ENCODE measurements at regions not wholly inside any gene's neighbourhood (a gene's known extent, or its start where the extent isn't known, plus 50 kb on each side); places are given as distances from the start of the nearest gene placed in this dataset.

GRCh38 chr6:2439082-2439481, 193.7 kb upstream of the GMDS start:
- Histone ChIP-seq H4K20me1 (ENCODE audit: low read length) (no peaks in the 10 kb centered on the region), H3K4me1 (ENCODE audit: insufficient read depth, low read length) (peaks cover 27% of the 10 kb centered on the region), H2AFZ (ENCODE audit: low read length) (no peak overlapping the region), H3K27me3 (ENCODE audit: low read length) (no peaks in the 10 kb centered on the region), H3K4me3 (ENCODE audit: low read length) (no peak overlapping the region), H3K27ac (ENCODE audit: low read length) (no peak overlapping the region), H3F3A (ENCODE audit: low read length, unreplicated experiment) (no peaks in the 10 kb centered on the region), H3K36me3 (ENCODE audit: low read depth, low read length) (no peaks in the 10 kb centered on the region), H3K9ac (ENCODE audit: low read length) (no peak overlapping the region), H3K9me3 (ENCODE audit: low read length) (no peaks in the 10 kb centered on the region), H3K9me2 (replicated peaks; ENCODE audit: low read length) (no peaks in the 10 kb centered on the region), H3K4me2 (ENCODE audit: low read length) (no peak overlapping the region), H3K79me2 (ENCODE audit: low read length) (no peaks in the 10 kb centered on the region)
- intact Hi-C loops (cut with micrococcal nuclease) = no loop called here
- ATAC-seq (no peak), DNase-seq (no peak)
- CTCF ChIA-PET = no interaction called here
- POLR2A ChIA-PET (ENCODE audit: unreplicated experiment) = no interaction called here
- TF ChIP-seq EZH2 (IDR thresholded peaks at IDR 0.05; ENCODE audit: low read length, unreplicated experiment) = no peak
- no peak for TF ChIP-seq EZH2phosphoT487 (IDR thresholded peaks at IDR 0.05; ENCODE audit: borderline replicate concordance, low read length)
- TF ChIP-seq CTCF (conservative IDR thresholded peaks at IDR 0.05; ENCODE audit: low read depth, low read length) = no peak
- no TSS peak for BruUV-seq (replicated peaks)

- POLR2A ChIA-PET (ENCODE audit: unreplicated experiment) = no interaction called here
- Histone ChIP-seq H3K36me3 (ENCODE audit: low read depth, low read length) (no peaks in the 10 kb centered on the region), H3K4me3 (ENCODE audit: low read length) (no peak overlapping the region), H4K20me1 (ENCODE audit: low read length) (no peaks in the 10 kb centered on the region), H3K9me3 (ENCODE audit: low read length) (no peaks in the 10 kb centered on the region), H3K79me2 (ENCODE audit: low read length) (no peaks in the 10 kb centered on the region), H2AFZ (ENCODE audit: low read length) (no peak overlapping the region), H3F3A (ENCODE audit: low read length, unreplicated experiment) (no peaks in the 10 kb centered on the region), H3K27ac (ENCODE audit: low read length) (no peak overlapping the region), H3K9me2 (replicated peaks; ENCODE audit: low read length) (no peaks in the 10 kb centered on the region), H3K4me1 (ENCODE audit: insufficient read depth, low read length) (peaks cover 40% of the 10 kb centered on the region), H3K4me2 (ENCODE audit: low read length) (no peak overlapping the region), H3K27me3 (ENCODE audit: low read length) (no peaks in the 10 kb centered on the region), H3K9ac (ENCODE audit: low read length) (no peak overlapping the region)
- CTCF ChIA-PET = no interaction called here
- TF ChIP-seq EZH2phosphoT487 (IDR thresholded peaks at IDR 0.05; ENCODE audit: borderline replicate concordance, low read length) = no peak
- TF ChIP-seq EZH2 (IDR thresholded peaks at IDR 0.05; ENCODE audit: low read length, unreplicated experiment) = no peak
- TF ChIP-seq CTCF (conservative IDR thresholded peaks at IDR 0.05; ENCODE audit: low read depth, low read length) = no peak
- no peak for ATAC-seq
- no peak for DNase-seq
- intact Hi-C loops (cut with micrococcal nuclease) = no loop called here
- no TSS peak for BruUV-seq (replicated peaks)
These were observed 191.2 kb upstream of the GMDS start for GRCh38 chr6:2436410-2437154.

GRCh38 chr6:2435323-2435722, 189.9 kb upstream of the GMDS start:
- POLR2A ChIA-PET (ENCODE audit: unreplicated experiment) = no interaction called here
- H3K9me3 ChIP-seq (ENCODE audit: low read length) = no peaks in the 10 kb centered on the region
- CTCF ChIA-PET = no interaction called here
- no peaks in the 10 kb centered on the region for H3K27me3 ChIP-seq (ENCODE audit: low read length)
- no peak overlapping the region for H2AFZ ChIP-seq (ENCODE audit: low read length)
- intact Hi-C loops (cut with micrococcal nuclease) = no loop called here
- no peaks in the 10 kb centered on the region for H3F3A ChIP-seq (ENCODE audit: low read length, unreplicated experiment)
- no peak for ATAC-seq
- H3K36me3 ChIP-seq (ENCODE audit: low read depth, low read length) = no peaks in the 10 kb centered on the region
- DNase-seq = no peak
- H3K4me2 ChIP-seq (ENCODE audit: low read length) = no peak overlapping the region
- H3K9me2 ChIP-seq (replicated peaks; ENCODE audit: low read length) = no peaks in the 10 kb centered on the region
- peaks cover 37% of the 10 kb centered on the region for H3K4me1 ChIP-seq (ENCODE audit: insufficient read depth, low read length)
- no peak overlapping the region; the same call in 1 of the 2 replicates for H3K27ac ChIP-seq (ENCODE audit: low read length)
- no peak overlapping the region for H3K9ac ChIP-seq (ENCODE audit: low read length)
- TF ChIP-seq CTCF (conservative IDR thresholded peaks at IDR 0.05; ENCODE audit: low read depth, low read length) (no peak), EZH2 (IDR thresholded peaks at IDR 0.05; ENCODE audit: low read length, unreplicated experiment) (no peak), EZH2phosphoT487 (IDR thresholded peaks at IDR 0.05; ENCODE audit: borderline replicate concordance, low read length) (no peak)
- BruUV-seq (replicated peaks) = no TSS peak
- H4K20me1 ChIP-seq (ENCODE audit: low read length) = no peaks in the 10 kb centered on the region
- H3K79me2 ChIP-seq (ENCODE audit: low read length) = no peaks in the 10 kb centered on the region
- no peak overlapping the region for H3K4me3 ChIP-seq (ENCODE audit: low read length)

Data from PC-3 (cell line).